B cell (primary cell): ENCODE measurements at regions not wholly inside any gene's neighbourhood (a gene's known extent, or its start where the extent isn't known, plus 50 kb on each side); places are given as distances from the start of the nearest gene placed in this dataset.

Source experiments
- ATAC-seq: fragments of 200-7000 bp; cut with Tn5 transposase; one replicate; pipeline ENCODE4 v1.10.0; 2021; ENCODE audit warnings: low read depth, mild to moderate bottlenecking, moderate number of reproducible peaks, moderate library complexity
- CTCF ChIA-PET: fragments of 350-600 bp; sonication (Branson Sonifier 250); formaldehyde crosslinking; loops from one replicate; lab custom pipeline; 2021; ENCODE audit warnings: antibody characterized with exemption, inconsistent platforms; lab: Charles Lee
- POLR2A ChIA-PET: fragments of 350-600 bp; sonication (Branson Sonifier 250); formaldehyde crosslinking; loops from one replicate; lab custom pipeline; 2021; ENCODE audit warnings: antibody characterized with exemption; lab: Charles Lee
- DNase-seq: peaks from one replicate; pipeline ENCODE4 v3.0.0; 2013
- H2AFZ ChIP-seq: 2 replicates; pipeline ENCODE4 v1.6.1; 2012; ENCODE audit warnings: mild to moderate bottlenecking, low read depth, low read length; ENCODE audit not compliant: insufficient read depth, poor library complexity, severe bottlenecking
- H3K27ac ChIP-seq, 2 donors: 1 replicate in 1 of 2; 2 replicates in 1 of 2; pipeline ENCODE4 v1.5.1; 2012 to 2013; ENCODE audit warnings: low read length in 2 of 2, mild to moderate bottlenecking in 2 of 2, moderate library complexity in 1 of 2
- H3K27me3 ChIP-seq, 4 experiments: fragments of 200-600 bp in 1 of 4; sonication (generic) in 1 of 4; replicated peaks in 1 of 4; 1 replicate in 2 of 4; 2 replicates in 2 of 4; pipeline versions ENCODE4 v1.6.1 to v1.7.0; 2013 to 2016; ENCODE audit warnings: low read length in 3 of 4, mild to moderate bottlenecking in 2 of 4, mixed read lengths in 1 of 4, moderate library complexity in 1 of 4; ENCODE audit not compliant: insufficient read depth in 4 of 4, control insufficient read depth in 3 of 4; ENCODE audit errors: control extremely low read depth in 1 of 4
- H3K36me3 ChIP-seq, 2 experiments: replicated peaks in 1 of 2; 1 replicate in 1 of 2; 2 replicates in 1 of 2; pipeline versions ENCODE4 v1.6.1 to v1.7.1; 2013; ENCODE audit warnings: low read length in 1 of 2; ENCODE audit not compliant: insufficient read depth in 2 of 2, control insufficient read depth in 1 of 2; ENCODE audit errors: control extremely low read depth in 1 of 2, extremely low read depth in 1 of 2
- H3K4me1 ChIP-seq, 2 donors: fragments of 200-600 bp in 1 of 2; sonication (generic) in 1 of 2; 1 replicate in 1 of 2; 2 replicates in 1 of 2; pipeline versions ENCODE4 v1.5.1 to v1.6.1; 2013 to 2017; ENCODE audit warnings: low read length in 2 of 2; ENCODE audit not compliant: control insufficient read depth in 2 of 2, insufficient read depth in 2 of 2
- H3K4me2 ChIP-seq: replicated peaks from 2 replicates; pipeline ENCODE3; 2012; ENCODE audit warnings: mild to moderate bottlenecking, low read depth, low read length; ENCODE audit not compliant: poor library complexity, severe bottlenecking
- H3K4me3 ChIP-seq, 5 experiments: fragments of 200-600 bp in 1 of 5; sonication (generic) in 1 of 5; 1 replicate in 3 of 5; 2 replicates in 2 of 5; pipeline versions ENCODE4 v1.5.1 to v1.7.0; 2011 to 2016; ENCODE audit warnings: low read length in 4 of 5, mild to moderate bottlenecking in 4 of 5, low read depth in 2 of 5, control low read depth in 1 of 5, moderate library complexity in 1 of 5; ENCODE audit not compliant: insufficient read depth in 1 of 5; ENCODE audit errors: control extremely low read depth in 1 of 5, extremely low read depth in 1 of 5
- H3K79me2 ChIP-seq: fragments of 200-600 bp; sonication (generic); one replicate; pipeline ENCODE4 v1.6.0; 2016; ENCODE audit warnings: low read length; ENCODE audit not compliant: control insufficient read depth, insufficient read depth
- H3K9ac ChIP-seq: fragments of 200-600 bp; sonication (generic); 2 replicates; pipeline ENCODE4 v1.6.1; 2017; ENCODE audit warnings: mild to moderate bottlenecking, low read length, moderate library complexity
- H3K9me3 ChIP-seq, 3 donors: one replicate each; pipeline versions ENCODE4 v1.6.1 to v1.7.1; 2013; ENCODE audit warnings: low read length in 2 of 3; ENCODE audit not compliant: control insufficient read depth in 2 of 3, insufficient read depth in 1 of 3; ENCODE audit errors: control extremely low read depth in 1 of 3
- H4K20me1 ChIP-seq: 2 replicates; pipeline ENCODE4 v1.6.0; 2012; ENCODE audit warnings: mild to moderate bottlenecking, low read length; ENCODE audit not compliant: insufficient read depth, control insufficient read depth, poor library complexity, severe bottlenecking
- H3K27ac Mint-ChIP-seq: one replicate; pipeline ENCODE4 v1.8.0; 2021; ENCODE audit warnings: mixed read lengths
- H3K27me3 Mint-ChIP-seq: one replicate; pipeline ENCODE4 v1.8.0; 2021; ENCODE audit warnings: mixed read lengths
- H3K4me1 Mint-ChIP-seq: one replicate; pipeline ENCODE4 v1.8.0; 2021; ENCODE audit warnings: mixed read lengths
- H3K4me3 Mint-ChIP-seq: one replicate; pipeline ENCODE4 v1.8.0; 2021; ENCODE audit warnings: mixed read lengths
- H3K9me3 Mint-ChIP-seq: one replicate; pipeline ENCODE4 v1.8.0; 2022; ENCODE audit warnings: mixed read lengths; ENCODE audit not compliant: insufficient read depth
- EZH2 ChIP-seq: IDR thresholded peaks from 2 replicates; pipeline ENCODE4 v1.6.1; 2012; ENCODE audit warnings: borderline replicate concordance, low read depth, mild to moderate bottlenecking, moderate library complexity, low read length; ENCODE audit not compliant: insufficient read depth, poor library complexity, severe bottlenecking
- WGBS: methylation state at CpG from one replicate; pipeline ENCODE4 v1.1.5; 2013; ENCODE audit warnings: missing lambda C conversion rate; ENCODE audit not compliant: insufficient coverage; 5-methylcytosine and 5-hydroxymethylcytosine counted together
- intact Hi-C: fragments of 100-400 bp; cut with micrococcal nuclease; formaldehyde crosslinking; loops from one replicate; pipeline ENCODE4 v1.10.0; 2022
- TF ChIP-seq, protein P1 (sequence below): fragments of 200-600 bp; IDR thresholded peaks from one replicate; pipeline ENCODE4 v1.8.0; 2022; ENCODE audit warnings: antibody characterized with exemption, mild to moderate bottlenecking

DNA sequence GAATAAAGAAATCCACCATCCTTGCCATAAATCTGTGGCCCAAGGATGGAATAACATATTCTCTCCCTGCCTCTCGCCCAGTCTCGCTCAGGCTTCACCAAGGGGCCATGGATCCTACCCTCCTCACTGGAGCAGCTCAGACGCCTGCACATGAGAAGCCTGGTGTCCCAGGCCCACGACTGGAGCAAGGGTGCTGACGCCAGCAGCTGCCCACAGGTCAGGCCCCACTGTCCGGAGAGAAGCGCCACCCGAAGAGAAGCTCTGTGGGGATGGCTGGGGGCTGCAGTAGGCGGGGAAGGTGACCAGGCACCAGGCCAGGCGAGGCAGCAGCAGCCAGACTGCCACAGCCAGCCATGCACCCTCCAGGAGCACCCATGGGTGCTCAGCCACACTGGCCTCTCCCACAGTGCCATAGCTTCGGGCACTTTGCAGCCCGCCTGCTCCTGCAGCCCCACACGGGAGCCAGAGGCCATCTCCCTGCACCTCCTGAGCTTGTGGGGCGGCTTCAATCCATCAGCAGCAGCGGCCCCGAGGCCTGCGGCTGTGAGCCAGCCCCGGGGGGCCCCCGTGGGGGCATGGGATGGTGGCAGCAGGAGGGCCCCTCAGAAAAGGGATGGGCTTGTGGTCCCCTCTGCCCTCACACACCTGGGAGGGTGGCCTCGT is 286.2 kb upstream of the SGK1 start:
- Histone ChIP-seq H3K27me3 (no peaks in the 10 kb centered on the region), H3K4me1 (no peaks in the 10 kb centered on the region), H3K27ac (no peak overlapping the region), H3K36me3 (no peaks in the 10 kb centered on the region), H3K9me3 (peaks cover 3 to 10% (median 9%) of the 10 kb centered on the region in 3 donors), H3K4me3 (no peak overlapping the region), H3K4me2 (no peak overlapping the region), H2AFZ (no peak overlapping the region), H3K9ac (no peak overlapping the region), H3K79me2 (no peaks in the 10 kb centered on the region), H4K20me1 (no peaks in the 10 kb centered on the region)
- peaks cover 6% of the 10 kb centered on the region for H3K9me3 Mint-ChIP-seq
- H3K4me1 Mint-ChIP-seq, result no peaks in the 10 kb centered on the region
- ATAC-seq (no peak), DNase-seq (no peak)
- ChIA-PET POLR2A (interaction anchor here (0.6 kb wide), 1 partner anchor 235 kb away, joined by 3 read pairs; no protein-coding TSS in a partner anchor), CTCF (no interaction called here)
- H3K27ac Mint-ChIP-seq, result no peak overlapping the region
- intact Hi-C loops, result no loop called here
- no peak for TF ChIP-seq EZH2
- TF ChIP-seq, protein P1, sequence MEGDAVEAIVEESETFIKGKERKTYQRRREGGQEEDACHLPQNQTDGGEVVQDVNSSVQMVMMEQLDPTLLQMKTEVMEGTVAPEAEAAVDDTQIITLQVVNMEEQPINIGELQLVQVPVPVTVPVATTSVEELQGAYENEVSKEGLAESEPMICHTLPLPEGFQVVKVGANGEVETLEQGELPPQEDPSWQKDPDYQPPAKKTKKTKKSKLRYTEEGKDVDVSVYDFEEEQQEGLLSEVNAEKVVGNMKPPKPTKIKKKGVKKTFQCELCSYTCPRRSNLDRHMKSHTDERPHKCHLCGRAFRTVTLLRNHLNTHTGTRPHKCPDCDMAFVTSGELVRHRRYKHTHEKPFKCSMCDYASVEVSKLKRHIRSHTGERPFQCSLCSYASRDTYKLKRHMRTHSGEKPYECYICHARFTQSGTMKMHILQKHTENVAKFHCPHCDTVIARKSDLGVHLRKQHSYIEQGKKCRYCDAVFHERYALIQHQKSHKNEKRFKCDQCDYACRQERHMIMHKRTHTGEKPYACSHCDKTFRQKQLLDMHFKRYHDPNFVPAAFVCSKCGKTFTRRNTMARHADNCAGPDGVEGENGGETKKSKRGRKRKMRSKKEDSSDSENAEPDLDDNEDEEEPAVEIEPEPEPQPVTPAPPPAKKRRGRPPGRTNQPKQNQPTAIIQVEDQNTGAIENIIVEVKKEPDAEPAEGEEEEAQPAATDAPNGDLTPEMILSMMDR, result no peak
- WGBS, result 89% methylated on average over 19 of the region's 20 CpGs
- no peak overlapping the region for H3K4me3 Mint-ChIP-seq
- H3K27me3 Mint-ChIP-seq, result no peaks in the 10 kb centered on the region

DNA sequence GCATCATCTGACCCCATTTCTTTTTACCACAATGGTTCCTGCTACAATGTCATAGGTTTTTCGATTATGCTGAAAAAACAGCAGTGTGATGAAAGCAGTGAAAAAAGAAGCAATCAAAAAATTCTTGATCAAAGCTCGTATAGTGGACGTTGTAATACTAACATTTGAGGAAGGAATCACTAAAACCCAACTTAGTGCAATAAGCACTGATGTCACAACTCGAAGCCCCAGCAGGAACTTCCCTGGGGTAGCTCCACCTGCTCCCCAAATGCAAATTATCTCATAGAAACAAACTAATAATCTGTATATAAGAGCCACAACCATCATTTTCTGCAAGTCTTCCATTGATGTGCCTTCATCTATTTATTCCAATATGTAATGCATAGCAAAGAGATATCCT is 285.6 kb upstream of the SGK1 start:
- no peak overlapping the region for H3K9ac ChIP-seq
- DNase-seq, result no peak
- TF ChIP-seq, protein P1, result no peak
- no peaks in the 10 kb centered on the region for H4K20me1 ChIP-seq
- H3K4me1 Mint-ChIP-seq, result no peaks in the 10 kb centered on the region
- H3K4me3 ChIP-seq, result no peak overlapping the region
- ATAC-seq, result no peak
- peaks cover 3 to 10% (median 9%) of the 10 kb centered on the region in 3 donors for H3K9me3 ChIP-seq
- POLR2A ChIA-PET, result no interaction called here
- no peaks in the 10 kb centered on the region for H3K27me3 ChIP-seq
- H3K27ac ChIP-seq, result no peak overlapping the region
- no peaks in the 10 kb centered on the region for H3K4me1 ChIP-seq
- no peak overlapping the region for H3K27ac Mint-ChIP-seq
- peaks cover 6% of the 10 kb centered on the region for H3K9me3 Mint-ChIP-seq
- H3K4me3 Mint-ChIP-seq, result no peak overlapping the region
- H3K36me3 ChIP-seq, result no peaks in the 10 kb centered on the region
- CTCF ChIA-PET, result no interaction called here
- no peak overlapping the region for H3K4me2 ChIP-seq
- WGBS, result 90% methylated on average over 3 of the region's 4 CpGs
- no peaks in the 10 kb centered on the region for H3K79me2 ChIP-seq
- intact Hi-C loops, result no loop called here
- no peaks in the 10 kb centered on the region for H3K27me3 Mint-ChIP-seq
- no peak overlapping the region for H2AFZ ChIP-seq
